CMK (cell line): ENCODE measurements at regions not wholly inside any gene's neighbourhood (a gene's known extent, or its start where the extent isn't known, plus 50 kb on each side); places are given as distances from the start of the nearest gene placed in this dataset.
"Not testable (repeated sequence)": the region's sequence is repeated elsewhere in the genome, so short reads cannot be mapped to it uniquely, and the experiment has no call there.

Source experiments
- DNase-seq: peaks from one replicate; pipeline ENCODE4 v3.0.0-alpha.2; 2010; ENCODE audit warnings: low read depth

DNA sequence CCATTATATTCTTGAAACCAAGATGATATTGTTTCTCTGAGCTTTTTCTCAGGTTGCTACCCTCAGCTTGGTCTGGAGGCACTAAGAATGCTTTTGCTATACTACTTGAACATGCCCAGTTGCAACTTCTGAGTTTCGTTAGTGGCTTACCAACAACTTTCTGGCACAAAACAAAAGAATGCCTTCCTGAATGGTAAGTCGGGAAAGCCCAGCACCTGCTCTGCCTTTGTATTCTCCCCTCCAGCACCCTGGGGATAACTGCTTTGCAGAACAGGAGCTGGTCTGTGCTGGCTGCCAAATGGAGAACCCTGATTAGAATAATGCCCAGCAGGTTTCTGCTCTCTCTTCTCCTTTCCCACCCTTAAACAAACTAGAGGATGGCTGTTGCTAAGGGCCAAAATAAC, 149.3 kb downstream of the TGFB2 start:
- DNase-seq, result no peak

- DNase-seq, result no peak
Observed at GRCh38 chr1:218495931-218496330, 150.8 kb downstream of the TGFB2 start.

DNA sequence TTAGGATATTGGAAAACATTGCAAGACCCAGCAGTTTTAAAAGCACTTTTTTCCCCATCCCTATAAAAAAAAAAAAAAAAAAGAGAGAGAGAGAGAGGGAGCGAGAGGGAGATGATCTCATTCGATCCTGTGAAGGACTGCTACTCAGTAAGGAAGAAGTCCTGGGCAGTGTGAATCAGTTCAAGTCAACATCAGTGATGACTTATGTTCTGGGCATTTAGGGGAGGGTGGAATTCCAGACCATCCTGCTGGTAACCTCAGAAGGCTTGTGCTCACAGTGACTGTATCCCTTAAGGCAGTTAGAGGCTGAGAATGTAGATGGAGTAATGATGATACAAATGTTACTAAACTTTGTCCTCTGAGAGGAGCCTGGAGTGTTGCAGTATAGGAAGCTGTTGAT, 151.4 kb downstream of the TGFB2 start:
- no peak for DNase-seq

- DNase-seq, result no peak
Observed at GRCh38 chr1:218498056-218498938, 153.2 kb downstream of the TGFB2 start.

- DNase-seq, result no peak
Observed at GRCh38 chr1:218499011-218499691, 154.0 kb downstream of the TGFB2 start.

DNA sequence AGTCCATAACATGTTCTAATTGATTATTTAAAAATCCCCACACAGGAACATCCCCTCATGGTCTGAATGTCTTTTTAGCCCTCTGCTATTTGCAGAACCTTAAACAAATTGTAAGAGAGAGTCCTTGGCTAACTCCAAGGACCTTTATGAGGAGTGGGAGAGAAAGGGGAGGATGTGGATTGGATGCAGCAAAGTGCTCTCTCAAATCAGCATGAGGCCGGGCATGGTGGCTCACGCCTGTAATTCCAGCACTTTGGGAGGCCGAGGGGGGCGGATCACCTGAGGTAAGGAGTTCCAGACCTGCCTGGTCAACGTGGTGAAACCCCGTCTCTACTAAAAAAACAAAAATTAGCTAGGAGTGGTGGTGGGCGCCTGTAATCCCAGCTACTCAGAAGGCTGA, 154.8 kb downstream of the TGFB2 start:
- DNase-seq, result no peak

DNA sequence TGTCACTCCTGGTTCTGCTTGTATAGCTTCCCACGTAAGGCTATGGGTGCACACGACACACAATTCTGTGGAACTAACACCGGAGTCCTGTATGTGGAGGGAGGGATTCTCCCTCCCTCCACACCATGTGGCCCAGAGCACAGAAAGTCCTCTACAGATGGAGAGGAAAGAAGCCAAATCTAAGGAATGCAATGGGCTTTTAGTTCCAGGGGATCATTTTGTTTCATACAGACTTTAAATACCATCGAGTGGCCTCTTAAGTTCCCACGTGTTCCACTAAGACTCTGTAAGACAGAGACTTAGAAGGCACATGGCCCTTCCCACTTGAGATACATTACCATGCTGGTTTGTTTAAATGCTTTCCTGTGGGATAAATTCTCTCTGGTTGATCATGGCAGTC, 156.0 kb downstream of the TGFB2 start:
- no peak for DNase-seq

DNA sequence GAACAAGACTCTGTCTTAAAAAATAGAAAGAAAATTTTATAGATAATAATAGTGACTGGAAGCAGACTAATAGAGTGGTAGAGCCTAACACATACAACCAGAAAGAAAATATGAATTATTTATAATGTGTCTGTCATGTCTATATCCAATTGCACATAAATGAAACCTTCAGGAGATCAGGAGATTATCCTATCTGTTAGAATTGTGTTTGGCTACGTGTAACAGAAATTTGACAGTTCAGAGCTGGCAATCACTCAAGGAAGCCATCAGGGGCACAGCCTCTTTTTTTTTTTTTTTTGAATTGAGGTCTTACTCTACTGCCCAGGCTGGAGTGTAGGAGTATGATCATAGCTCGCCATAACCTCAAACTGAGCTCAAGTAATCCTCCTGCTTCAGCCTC, 157.2 kb downstream of the TGFB2 start:
- no peak for DNase-seq

- no peak for DNase-seq
Observed at GRCh38 chr1:218503102-218503501, 158.0 kb downstream of the TGFB2 start.

GRCh38 chr1:218507355-218508002, 162.3 kb downstream of the TGFB2 start:
- no peak for DNase-seq

DNA sequence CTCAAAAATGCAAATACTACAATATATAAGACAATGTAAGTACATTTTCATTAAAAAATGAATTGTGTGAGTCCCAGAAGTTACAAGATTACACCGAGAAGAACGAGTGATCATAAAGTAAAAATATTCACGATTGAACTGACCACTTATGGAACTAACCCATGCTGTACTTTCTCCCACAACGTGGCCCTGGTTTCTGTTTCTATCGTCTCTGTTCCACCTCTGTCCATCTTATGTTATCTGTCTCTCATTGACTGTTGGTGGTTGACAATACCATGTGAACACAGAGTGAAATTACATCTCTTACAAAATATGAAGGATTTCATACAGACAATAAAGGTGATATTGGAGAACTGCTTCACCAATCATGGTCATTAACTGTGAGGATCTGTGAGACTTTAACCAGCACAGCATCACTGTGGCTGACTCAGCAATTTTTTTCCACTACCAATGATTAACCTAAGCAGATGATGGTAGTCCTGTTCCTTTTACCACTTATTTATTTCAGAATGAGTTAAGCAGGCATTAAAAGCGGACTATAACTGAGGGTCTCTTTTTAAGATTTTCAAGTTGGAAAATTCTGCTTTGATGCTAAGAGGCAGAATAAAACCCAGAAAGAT, 165.1 kb downstream of the TGFB2 start:
- DNase-seq, result no peak

DNA sequence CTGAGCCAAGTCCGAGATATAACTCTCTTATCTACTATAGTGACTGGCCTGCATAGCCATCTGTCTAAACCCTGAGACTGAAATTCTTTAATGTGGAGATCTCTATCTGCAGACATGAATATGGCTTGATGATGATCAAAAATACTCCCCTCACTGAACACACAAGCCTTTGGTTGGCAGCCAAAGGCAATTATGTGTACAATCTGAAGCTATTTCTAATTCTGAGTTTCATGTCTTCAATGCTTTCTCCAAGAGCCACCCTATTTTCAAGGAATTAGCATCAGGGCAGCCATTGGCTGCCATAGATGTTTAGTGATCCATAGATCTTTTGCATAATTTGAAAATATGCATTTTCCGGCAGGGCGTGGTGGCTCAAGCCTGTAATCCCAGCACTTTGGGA, 168.2 kb downstream of the TGFB2 start:
- DNase-seq, result no peak

- no peak for DNase-seq
Observed at GRCh38 chr1:218514689-218515088, 169.6 kb downstream of the TGFB2 start.

GRCh38 chr1:218516526-218516925, 171.4 kb downstream of the TGFB2 start:
- DNase-seq, result no peak

DNA sequence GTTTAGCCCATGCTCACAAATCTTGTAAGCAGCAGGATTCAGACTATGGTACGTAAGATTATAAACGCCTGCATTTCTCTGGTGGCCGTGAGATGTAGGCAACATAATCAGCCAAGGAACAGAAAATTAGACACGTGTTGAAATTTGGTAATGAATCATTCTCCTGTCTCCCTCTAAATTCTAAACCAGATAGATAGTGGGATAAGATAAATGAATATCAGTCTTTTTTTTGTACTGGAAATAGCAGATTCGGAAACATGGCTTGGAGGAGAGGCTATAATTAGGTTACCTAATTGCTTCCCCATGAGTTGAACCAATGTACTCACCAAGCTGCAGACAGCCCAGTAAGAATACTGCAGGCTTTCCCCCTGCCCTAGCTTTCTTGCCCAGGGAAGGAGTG, 172.3 kb downstream of the TGFB2 start:
- DNase-seq, result no peak

GRCh38 chr1:218518216-218518740, 173.1 kb downstream of the TGFB2 start:
- DNase-seq, result no peak

DNA sequence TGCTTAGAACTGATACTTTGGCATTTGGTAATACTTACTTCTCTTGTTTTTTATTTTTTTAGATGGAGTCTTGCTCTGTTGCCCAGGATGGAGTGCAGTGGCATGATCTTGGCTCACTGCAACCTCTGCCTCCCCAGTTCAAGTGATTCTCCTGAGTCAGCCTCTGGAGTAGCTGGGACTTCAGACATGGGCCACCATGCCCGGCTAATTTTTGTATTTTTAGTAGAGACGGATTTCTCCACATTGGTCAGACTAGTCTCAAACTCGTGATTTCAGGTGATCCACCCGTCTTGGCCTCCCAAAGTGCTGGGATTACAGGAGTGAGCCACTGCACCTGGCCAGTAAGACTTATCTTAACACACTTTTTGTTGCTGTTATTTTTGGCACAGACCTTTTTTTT, 175.5 kb downstream of the TGFB2 start:
- not testable (repeated sequence) for DNase-seq

- DNase-seq, result peak; percentile 30
Observed at GRCh38 chr1:218521414-218522169, 176.5 kb downstream of the TGFB2 start.

- no peak for DNase-seq
Observed at GRCh38 chr1:218524526-218524925, 179.4 kb downstream of the TGFB2 start.

DNA sequence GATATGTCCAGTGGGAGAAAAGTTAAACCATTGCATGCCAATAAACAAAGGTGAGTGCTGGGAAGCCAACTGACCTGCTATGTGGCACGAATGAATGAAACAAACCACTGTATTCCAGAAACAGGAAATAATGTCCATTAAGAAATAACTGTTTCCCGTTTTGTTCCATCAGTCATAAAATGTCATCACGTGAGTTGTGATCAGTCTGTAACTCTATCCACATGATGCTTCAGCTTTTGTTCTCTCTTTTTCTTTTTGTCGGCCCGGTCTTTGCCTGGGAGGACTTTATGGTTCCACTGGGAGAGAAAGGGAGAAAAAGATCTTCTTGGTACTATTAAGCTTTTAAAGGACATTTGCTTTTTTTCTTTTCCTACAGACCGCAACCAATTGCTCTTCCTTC, 179.9 kb downstream of the TGFB2 start:
- DNase-seq, result no peak

GRCh38 chr1:218525451-218526197, 180.5 kb downstream of the TGFB2 start:
- DNase-seq, result no peak
